ENCODE measurements at regions not wholly inside any gene's neighbourhood (a gene's known extent, or its start where the extent isn't known, plus 50 kb on each side); places are given as distances from the start of the nearest gene placed in this dataset.

GRCh38 chr1:22364326-22364650 is 87.4 kb upstream of the ZBTB40 start:
- Histone ChIP-seq H4K8ac (ENCODE audit: low read depth, low read length) (no peak overlapping the region), H3K27me3 (ENCODE audit: control insufficient read depth in 3 of 3, insufficient read depth in 3 of 3, low read depth in 1 of 3, low read length in 3 of 3) (peaks cover 0 to 25% (median 2%) of the 10 kb centered on the region in 3 experiments), H4K91ac (ENCODE audit: low read depth, low read length, poor library complexity) (no peak overlapping the region), H3K9ac (ENCODE audit: low read depth, low read length, poor library complexity) (no peak overlapping the region), H2BK12ac (ENCODE audit: low read length) (no peak overlapping the region), H2BK120ac (ENCODE audit: low read depth, low read length) (no peak overlapping the region), H2BK5ac (ENCODE audit: low read length) (no peak overlapping the region), H3K4me2 (ENCODE audit: insufficient read depth, low read length, poor library complexity, severe bottlenecking) (no peak overlapping the region), H3K18ac (ENCODE audit: low read length) (no peak overlapping the region), H3K27ac (replicated peaks; ENCODE audit: low read length) (no peak overlapping the region), H3K4ac (ENCODE audit: low read length) (no peak overlapping the region), H2AFZ (ENCODE audit: low read length) (no peak overlapping the region), H3K79me1 (ENCODE audit: low read depth, low read length) (no peaks in the 10 kb centered on the region), H2AK5ac (ENCODE audit: low read depth, low read length) (no peak overlapping the region), H3K4me1 (ENCODE audit: control insufficient read depth in 2 of 2, insufficient read depth in 1 of 2, low read depth in 1 of 2, low read length in 2 of 2) (no peaks in the 10 kb centered on the region), H3K14ac (ENCODE audit: low read length) (no peak overlapping the region), H3K23ac (ENCODE audit: low read depth, low read length, poor library complexity) (no peak overlapping the region), H3K36me3 (replicated peaks in 1 of 2; ENCODE audit: control insufficient read depth in 2 of 2, insufficient read depth in 2 of 2, low read length in 2 of 2) (no peaks in the 10 kb centered on the region), H3K9me3 (replicated peaks in 1 of 2; ENCODE audit: control insufficient read depth in 2 of 2, insufficient read depth in 1 of 2, low read depth in 1 of 2, low read length in 2 of 2) (no peaks in the 10 kb centered on the region), H3K4me3 (ENCODE audit: low read length in 2 of 2) (no peak overlapping the region), H2BK15ac (ENCODE audit: low read length) (no peak overlapping the region)
- DNase-seq (ENCODE audit: low spot score), result no peak
- WGBS, 2 donors (ENCODE audit: extremely low coverage in 2 of 2, insufficient read length in 2 of 2, insufficient replicate concordance in 1 of 2), result no CpG with 5 or more reads among the region's 5 CpGs

GRCh38 chr1:22364764-22365163 is 86.9 kb upstream of the ZBTB40 start:
- Histone ChIP-seq H2BK5ac (ENCODE audit: low read length) (no peak overlapping the region), H3K4me2 (ENCODE audit: insufficient read depth, low read length, poor library complexity, severe bottlenecking) (no peak overlapping the region), H2BK12ac (ENCODE audit: low read length) (no peak overlapping the region), H4K8ac (ENCODE audit: low read depth, low read length) (no peak overlapping the region), H2BK15ac (ENCODE audit: low read length) (no peak overlapping the region), H3K4ac (ENCODE audit: low read length) (no peak overlapping the region), H3K18ac (ENCODE audit: low read length) (no peak overlapping the region), H3K27ac (replicated peaks; ENCODE audit: low read length) (no peak overlapping the region), H3K4me1 (ENCODE audit: control insufficient read depth in 2 of 2, insufficient read depth in 1 of 2, low read depth in 1 of 2, low read length in 2 of 2) (no peaks in the 10 kb centered on the region), H2BK120ac (ENCODE audit: low read depth, low read length) (no peak overlapping the region), H3K4me3 (ENCODE audit: low read length in 2 of 2) (no peak overlapping the region), H3K27me3 (ENCODE audit: control insufficient read depth in 3 of 3, insufficient read depth in 3 of 3, low read depth in 1 of 3, low read length in 3 of 3) (peaks cover 0 to 21% (median 0%) of the 10 kb centered on the region in 3 experiments), H2AFZ (ENCODE audit: low read length) (no peak overlapping the region), H3K36me3 (replicated peaks in 1 of 2; ENCODE audit: control insufficient read depth in 2 of 2, insufficient read depth in 2 of 2, low read length in 2 of 2) (no peaks in the 10 kb centered on the region), H3K9ac (ENCODE audit: low read depth, low read length, poor library complexity) (no peak overlapping the region), H2AK5ac (ENCODE audit: low read depth, low read length) (no peak overlapping the region), H3K79me1 (ENCODE audit: low read depth, low read length) (no peaks in the 10 kb centered on the region), H3K9me3 (replicated peaks in 1 of 2; ENCODE audit: control insufficient read depth in 2 of 2, insufficient read depth in 1 of 2, low read depth in 1 of 2, low read length in 2 of 2) (no peaks in the 10 kb centered on the region), H4K91ac (ENCODE audit: low read depth, low read length, poor library complexity) (no peak overlapping the region), H3K14ac (ENCODE audit: low read length) (no peak overlapping the region), H3K23ac (ENCODE audit: low read depth, low read length, poor library complexity) (no peak overlapping the region)
- no peak for DNase-seq (ENCODE audit: low spot score)
- WGBS, 2 donors (ENCODE audit: extremely low coverage in 2 of 2, insufficient read length in 2 of 2, insufficient replicate concordance in 1 of 2), result no CpG with 5 or more reads among the region's 5 CpGs

- H3K14ac ChIP-seq (ENCODE audit: low read length), result no peak overlapping the region
- no peak overlapping the region for H2BK15ac ChIP-seq (ENCODE audit: low read length)
- no CpG with 5 or more reads among the region's 19 CpGs for WGBS, 2 donors (ENCODE audit: extremely low coverage in 2 of 2, insufficient read length in 2 of 2, insufficient replicate concordance in 1 of 2)
- peaks cover 0 to 17% (median 0%) of the 10 kb centered on the region in 3 experiments for H3K27me3 ChIP-seq (ENCODE audit: control insufficient read depth in 3 of 3, insufficient read depth in 3 of 3, low read depth in 1 of 3, low read length in 3 of 3)
- no peaks in the 10 kb centered on the region for H3K4me1 ChIP-seq (ENCODE audit: control insufficient read depth in 2 of 2, insufficient read depth in 1 of 2, low read depth in 1 of 2, low read length in 2 of 2)
- H3K4me2 ChIP-seq (ENCODE audit: insufficient read depth, low read length, poor library complexity, severe bottlenecking), result no peak overlapping the region
- H3K4ac ChIP-seq (ENCODE audit: low read length), result no peak overlapping the region
- no peak overlapping the region for H3K27ac ChIP-seq (replicated peaks; ENCODE audit: low read length)
- H3K18ac ChIP-seq (ENCODE audit: low read length), result no peak overlapping the region
- H2AK5ac ChIP-seq (ENCODE audit: low read depth, low read length), result no peak overlapping the region
- no peak overlapping the region for H3K4me3 ChIP-seq (ENCODE audit: low read length in 2 of 2)
- no peak overlapping the region for H4K91ac ChIP-seq (ENCODE audit: low read depth, low read length, poor library complexity)
- no peak overlapping the region for H3K23ac ChIP-seq (ENCODE audit: low read depth, low read length, poor library complexity)
- H2BK12ac ChIP-seq (ENCODE audit: low read length), result no peak overlapping the region
- H2AFZ ChIP-seq (ENCODE audit: low read length), result no peak overlapping the region
- no peak for DNase-seq (ENCODE audit: low spot score)
- H4K8ac ChIP-seq (ENCODE audit: low read depth, low read length), result no peak overlapping the region
- peak overlapping the region; percentile 70 for H3K9ac ChIP-seq (ENCODE audit: low read depth, low read length, poor library complexity)
- H2BK120ac ChIP-seq (ENCODE audit: low read depth, low read length), result no peak overlapping the region
- H3K36me3 ChIP-seq (replicated peaks in 1 of 2; ENCODE audit: control insufficient read depth in 2 of 2, insufficient read depth in 2 of 2, low read length in 2 of 2), result no peaks in the 10 kb centered on the region
- H3K79me1 ChIP-seq (ENCODE audit: low read depth, low read length), result no peaks in the 10 kb centered on the region
- no peaks in the 10 kb centered on the region for H3K9me3 ChIP-seq (replicated peaks in 1 of 2; ENCODE audit: control insufficient read depth in 2 of 2, insufficient read depth in 1 of 2, low read depth in 1 of 2, low read length in 2 of 2)
- H2BK5ac ChIP-seq (ENCODE audit: low read length), result no peak overlapping the region
Observed at GRCh38 chr1:22365331-22366295, 86.0 kb upstream of the ZBTB40 start.

GRCh38 chr1:22366346-22366745 is 85.3 kb upstream of the ZBTB40 start:
- H3K36me3 ChIP-seq (replicated peaks in 1 of 2; ENCODE audit: control insufficient read depth in 2 of 2, insufficient read depth in 2 of 2, low read length in 2 of 2), result no peaks in the 10 kb centered on the region
- H2AFZ ChIP-seq (ENCODE audit: low read length), result no peak overlapping the region
- H3K4me3 ChIP-seq (ENCODE audit: low read length in 2 of 2), result peak overlapping the region in 1 of 2 donors; percentile 5
- H3K4me2 ChIP-seq (ENCODE audit: insufficient read depth, low read length, poor library complexity, severe bottlenecking), result no peak overlapping the region
- no peak overlapping the region for H3K9ac ChIP-seq (ENCODE audit: low read depth, low read length, poor library complexity)
- no peak overlapping the region for H2BK12ac ChIP-seq (ENCODE audit: low read length)
- WGBS, 2 donors (ENCODE audit: extremely low coverage in 2 of 2, insufficient read length in 2 of 2, insufficient replicate concordance in 1 of 2), result no CpG with 5 or more reads among the region's 6 CpGs
- no peaks in the 10 kb centered on the region for H3K9me3 ChIP-seq (replicated peaks in 1 of 2; ENCODE audit: control insufficient read depth in 2 of 2, insufficient read depth in 1 of 2, low read depth in 1 of 2, low read length in 2 of 2)
- no peak overlapping the region for H3K4ac ChIP-seq (ENCODE audit: low read length)
- no peak overlapping the region for H3K23ac ChIP-seq (ENCODE audit: low read depth, low read length, poor library complexity)
- no peak overlapping the region for H4K91ac ChIP-seq (ENCODE audit: low read depth, low read length, poor library complexity)
- H3K27me3 ChIP-seq (ENCODE audit: control insufficient read depth in 3 of 3, insufficient read depth in 3 of 3, low read depth in 1 of 3, low read length in 3 of 3), result peaks cover 0 to 12% (median 0%) of the 10 kb centered on the region in 3 experiments
- H2BK15ac ChIP-seq (ENCODE audit: low read length), result no peak overlapping the region
- no peak overlapping the region for H2AK5ac ChIP-seq (ENCODE audit: low read depth, low read length)
- no peaks in the 10 kb centered on the region for H3K79me1 ChIP-seq (ENCODE audit: low read depth, low read length)
- no peak overlapping the region for H4K8ac ChIP-seq (ENCODE audit: low read depth, low read length)
- H2BK120ac ChIP-seq (ENCODE audit: low read depth, low read length), result no peak overlapping the region
- no peak for DNase-seq (ENCODE audit: low spot score)
- H3K18ac ChIP-seq (ENCODE audit: low read length), result no peak overlapping the region
- H3K14ac ChIP-seq (ENCODE audit: low read length), result no peak overlapping the region
- no peak overlapping the region for H2BK5ac ChIP-seq (ENCODE audit: low read length)
- H3K27ac ChIP-seq (replicated peaks; ENCODE audit: low read length), result no peak overlapping the region
- H3K4me1 ChIP-seq (ENCODE audit: control insufficient read depth in 2 of 2, insufficient read depth in 1 of 2, low read depth in 1 of 2, low read length in 2 of 2), result no peaks in the 10 kb centered on the region
